ENCODE measurements at regions not wholly inside any gene's neighbourhood (a gene's known extent, or its start where the extent isn't known, plus 50 kb on each side); places are given as distances from the start of the nearest gene placed in this dataset.
A peak's percentile ranks its signal among the peaks of the same experiment; 100 is the strongest.

GRCh38 chr17:77602062-77602746, 356.3 kb upstream of the TNRC6C start:
- Histone ChIP-seq H3K79me1 (ENCODE audit: low read depth, low read length) (no peaks in the 10 kb centered on the region), H2BK12ac (ENCODE audit: low read depth, low read length) (no peak overlapping the region), H3K14ac (ENCODE audit: insufficient read length) (no peak overlapping the region), H3K23me2 (ENCODE audit: low read depth, low read length) (no peaks in the 10 kb centered on the region), H3K79me2 (ENCODE audit: control insufficient read depth in 1 of 2, insufficient read depth in 2 of 2, low read length in 2 of 2) (no peaks in the 10 kb centered on the region), H3K23ac (ENCODE audit: insufficient read length) (no peak overlapping the region), H3K4me2 (ENCODE audit: insufficient read depth in 1 of 2, low read depth in 2 of 2, low read length in 2 of 2) (no peak overlapping the region), H2AK5ac (ENCODE audit: low read depth, low read length) (no peak overlapping the region), H3K27me3 (replicated peaks in 1 of 4; ENCODE audit: control insufficient read depth in 3 of 4, extremely low read depth in 1 of 4, insufficient read depth in 3 of 4, low read length in 3 of 4) (no peaks in the 10 kb centered on the region; a peak in 2 of 7 replicates), H3K9me3 (ENCODE audit: insufficient read depth in 2 of 2, low read depth in 1 of 2, low read length in 1 of 2) (no peaks in the 10 kb centered on the region), H4K5ac (ENCODE audit: insufficient read length, low read depth, low read length) (no peak overlapping the region), H3K4me1 (replicated peaks in 1 of 4; ENCODE audit: control insufficient read depth in 3 of 4, insufficient read depth in 4 of 4, low read length in 3 of 4) (no peaks in the 10 kb centered on the region; a peak in 1 of 7 replicates), H3K36me3 (ENCODE audit: control insufficient read depth in 2 of 4, insufficient read depth in 4 of 4, low read length in 3 of 4) (no peaks in the 10 kb centered on the region), H4K91ac (replicated peaks; ENCODE audit: insufficient read length, low read length) (no peak overlapping the region), H3K27ac (ENCODE audit: low read depth, low read length) (no peak overlapping the region), H3K18ac (ENCODE audit: extremely low read depth, low read length) (no peak overlapping the region), H4K8ac (ENCODE audit: extremely low read depth, insufficient read depth, low read length) (no peak overlapping the region), H2BK5ac (ENCODE audit: low read depth, low read length) (no peak overlapping the region), H2BK20ac (ENCODE audit: low read length) (no peak overlapping the region), H2AFZ (ENCODE audit: low read length) (no peak overlapping the region; the same call in 1 of the 2 replicates), H3K56ac (replicated peaks; ENCODE audit: insufficient read length, low read depth, low read length) (no peak overlapping the region), H3K4me3 (ENCODE audit: extremely low read depth in 1 of 4, insufficient read depth in 2 of 4, low read depth in 3 of 4, low read length in 4 of 4) (no peak overlapping the region), H4K20me1 (replicated peaks in 1 of 2; ENCODE audit: control insufficient read depth in 1 of 2, insufficient read depth in 2 of 2, low read length in 2 of 2) (no peaks in the 10 kb centered on the region), H2BK15ac (ENCODE audit: low read length) (no peak overlapping the region), H2BK120ac (replicated peaks; ENCODE audit: low read depth, low read length) (no peak overlapping the region), H3K4ac (replicated peaks; ENCODE audit: insufficient read length, low read depth, low read length) (no peak overlapping the region), H3K9ac (replicated peaks in 1 of 4; ENCODE audit: extremely low read depth in 1 of 4, low read depth in 3 of 4, low read length in 3 of 4) (no peak overlapping the region)
- WGBS, 2 experiments (ENCODE audit: extremely low coverage in 1 of 2, insufficient coverage in 1 of 2, insufficient read length in 1 of 2, insufficient replicate concordance in 2 of 2, low coverage in 1 of 2, low lambda C conversion rate in 2 of 2, missing lambda C conversion rate in 1 of 2), result 87% methylated on average over 11 of the region's 11 CpGs; no CpG with 5 or more reads in 1 of the 2 experiments
- FAIRE-seq (no peak), DNase-seq (ENCODE audit: low read depth in 1 of 2, low spot score in 2 of 2) (peak in 1 of 2 experiments; percentile 38)
- POLR2A ChIA-PET (ENCODE audit: partially characterized antibody), result no interaction called here
- CTCF ChIA-PET (ENCODE audit: partially characterized antibody), result interaction anchor here (0.8 to 1.3 kb wide), 4 partner anchors 11 to 155 kb away, joined by 3 to 7 read pairs (median 4); no protein-coding TSS in a partner anchor
- TF ChIP-seq JUND (IDR thresholded peaks at IDR 0.05; ENCODE audit: low read length), result no peak
- no peak for TF ChIP-seq ATF3 (IDR thresholded peaks at IDR 0.05; ENCODE audit: insufficient read depth, low read depth, low read length)
- TF ChIP-seq PHF8 (conservative IDR thresholded peaks at IDR 0.05; ENCODE audit: low read depth, low read length), result no peak
- TF ChIP-seq RAD21 (IDR thresholded peaks at IDR 0.05 in 1 of 2, conservative IDR thresholded peaks at IDR 0.05 in 1 of 2; ENCODE audit: low read depth in 2 of 2, low read length in 2 of 2), result no peak
- no peak for TF ChIP-seq CBX5 (IDR thresholded peaks at IDR 0.05; ENCODE audit: low read depth, low read length)
- TF ChIP-seq YY1 (IDR thresholded peaks at IDR 0.05; ENCODE audit: low read depth, low read length), result no peak
- TF ChIP-seq TAF1 (IDR thresholded peaks at IDR 0.05; ENCODE audit: low read depth, low read length), result no peak
- TF ChIP-seq EP300 (IDR thresholded peaks at IDR 0.05; ENCODE audit: borderline replicate concordance in 1 of 2, low read depth in 2 of 2, low read length in 2 of 2), result no peak
- no peak for TF ChIP-seq JUN (IDR thresholded peaks at IDR 0.05; ENCODE audit: low read depth, low read length)
- no peak for TF ChIP-seq EGR1 (IDR thresholded peaks at IDR 0.05; ENCODE audit: borderline replicate concordance, low read depth, low read length)
- no peak for TF ChIP-seq USF2 (IDR thresholded peaks at IDR 0.05; ENCODE audit: low read length)
